IMR-90 (cell line): ENCODE measurements at regions not wholly inside any gene's neighbourhood (a gene's known extent, or its start where the extent isn't known, plus 50 kb on each side); places are given as distances from the start of the nearest gene placed in this dataset.
A peak's percentile ranks its signal among the peaks of the same experiment; 100 is the strongest.

Source experiments
- ATAC-seq: fragments of 200-7000 bp; cut with Tn5 transposase; 2 replicates; pipeline ENCODE4 v1.9.1; 2020; ENCODE audit warnings: low read depth, mild to moderate bottlenecking, moderate library complexity
- BruUV-seq: library from RNA; stranded (reverse); fragments of 400-500 nt; replicated peaks from 2 replicates; lab custom pipeline; 2021; lab: Mats Ljungman, UMichigan
- CTCF ChIA-PET: fragments of 300-600 bp; formaldehyde crosslinking; extraction: SDS; loops from one replicate; lab custom pipeline; 2021; ENCODE audit warnings: antibody characterized with exemption; lab: Yijun Ruan, JAX
- POLR2A ChIA-PET: fragments of 300-600 bp; sonication (Branson Sonifier 250); formaldehyde crosslinking; loops from one replicate; lab custom pipeline; 2022; ENCODE audit warnings: antibody characterized with exemption; ENCODE audit not compliant: unreplicated experiment; lab: Charles Lee
- DNase-seq: peaks from one replicate; pipeline ENCODE4 v3.0.0; 2013
- H2AFZ ChIP-seq: replicated peaks from 2 replicates; pipeline ENCODE3; 2013; ENCODE audit warnings: low read length, mild to moderate bottlenecking; ENCODE audit not compliant: poor library complexity
- H2AK5ac ChIP-seq: 2 replicates; pipeline ENCODE4 v1.6.1; 2013; ENCODE audit warnings: low read depth, low read length, inconsistent platforms
- H2AK9ac ChIP-seq: replicated peaks from 2 replicates; pipeline ENCODE3; 2013; ENCODE audit warnings: mild to moderate bottlenecking, low read depth, low read length, moderate library complexity; ENCODE audit not compliant: poor library complexity
- H2BK120ac ChIP-seq: 2 replicates; pipeline ENCODE4 v1.6.1; 2013; ENCODE audit warnings: low read depth, low read length, inconsistent platforms
- H2BK15ac ChIP-seq: 3 replicates; pipeline ENCODE4 v1.6.1; 2013; ENCODE audit warnings: low read depth, low read length, inconsistent platforms
- H2BK20ac ChIP-seq: 2 replicates; pipeline ENCODE4 v1.6.1; 2013; ENCODE audit warnings: low read depth, mild to moderate bottlenecking, inconsistent platforms, low read length, moderate library complexity
- H2BK5ac ChIP-seq: 2 replicates; pipeline ENCODE4 v1.6.1; 2013; ENCODE audit warnings: mild to moderate bottlenecking, low read depth, low read length, inconsistent platforms; ENCODE audit not compliant: poor library complexity, severe bottlenecking
- H3K14ac ChIP-seq: replicated peaks from 2 replicates; pipeline ENCODE4 v1.6.1; 2013; ENCODE audit warnings: low read depth, low read length, inconsistent platforms
- H3K18ac ChIP-seq: 2 replicates; pipeline ENCODE4 v1.6.1; 2013; ENCODE audit warnings: low read depth, low read length, control low read depth
- H3K23ac ChIP-seq: 2 replicates; pipeline ENCODE4 v1.6.1; 2013; ENCODE audit warnings: low read depth, low read length, inconsistent platforms
- H3K27ac ChIP-seq: 2 replicates; pipeline ENCODE4 v1.5.1; 2013; ENCODE audit warnings: mild to moderate bottlenecking, control low read depth, low read length; ENCODE audit not compliant: insufficient read depth
- H3K27me3 ChIP-seq: 2 replicates; pipeline ENCODE4 v1.6.1; 2013; ENCODE audit warnings: low read length; ENCODE audit not compliant: control insufficient read depth, insufficient read depth
- H3K36me3 ChIP-seq: 2 replicates; pipeline ENCODE4 v1.6.1; 2013; ENCODE audit warnings: low read length, mixed read lengths; ENCODE audit not compliant: control insufficient read depth, insufficient read depth
- H3K4ac ChIP-seq: 2 replicates; pipeline ENCODE4 v1.6.1; 2013; ENCODE audit warnings: low read depth, low read length, inconsistent platforms
- H3K4me1 ChIP-seq: 2 replicates; pipeline ENCODE4 v1.6.1; 2013; ENCODE audit warnings: low read length, mixed read lengths; ENCODE audit not compliant: control insufficient read depth, insufficient read depth
- H3K4me2 ChIP-seq: 2 replicates; pipeline ENCODE4 v1.6.1; 2013; ENCODE audit warnings: low read depth, mild to moderate bottlenecking, control low read depth, low read length, moderate library complexity
- H3K4me3 ChIP-seq: 2 replicates; pipeline ENCODE4 v1.5.1; 2013; ENCODE audit warnings: low read depth, mild to moderate bottlenecking, control low read depth, low read length, moderate library complexity; ENCODE audit not compliant: insufficient read depth
- H3K56ac ChIP-seq: 2 replicates; pipeline ENCODE4 v1.6.1; 2013; ENCODE audit warnings: low read length, inconsistent platforms; ENCODE audit not compliant: insufficient read depth; ENCODE audit errors: extremely low read depth
- H3K79me1 ChIP-seq, 2 experiments: 2 replicates each; pipeline ENCODE4 v1.6.1; 2013; ENCODE audit warnings: low read length in 2 of 2, inconsistent platforms in 1 of 2, low read depth in 1 of 2
- H3K9ac ChIP-seq: 2 replicates; pipeline ENCODE4 v1.6.1; 2013; ENCODE audit warnings: low read depth, low read length, control low read depth
- H3K9me1 ChIP-seq: 2 replicates; pipeline ENCODE4 v1.6.1; 2013; ENCODE audit warnings: low read length, inconsistent platforms; ENCODE audit not compliant: insufficient read depth
- H3K9me3 ChIP-seq: 2 replicates; pipeline ENCODE4 v1.6.1; 2013; ENCODE audit warnings: low read length; ENCODE audit not compliant: control insufficient read depth, insufficient read depth
- H4K20me1 ChIP-seq: 2 replicates; pipeline ENCODE4 v1.6.1; 2013; ENCODE audit warnings: low read length, inconsistent platforms; ENCODE audit not compliant: insufficient read depth
- H4K5ac ChIP-seq: 2 replicates; pipeline ENCODE4 v1.6.1; 2013; ENCODE audit warnings: mild to moderate bottlenecking, low read depth, low read length, control low read depth
- H4K8ac ChIP-seq, 2 experiments: 2 replicates each; pipeline ENCODE4 v1.6.1; 2013; ENCODE audit warnings: low read depth in 2 of 2, low read length in 2 of 2, control low read depth in 1 of 2, inconsistent platforms in 1 of 2
- H4K91ac ChIP-seq: 2 replicates; pipeline ENCODE4 v1.6.1; 2013; ENCODE audit warnings: low read depth, low read length, inconsistent platforms; ENCODE audit not compliant: insufficient read depth
- BHLHE40 ChIP-seq: fragments of 150-350 bp; IDR thresholded peaks from 2 replicates; pipeline ENCODE4 v1.6.1; 2016; ENCODE audit warnings: mild to moderate bottlenecking, low read depth, low read length
- CEBPB ChIP-seq: IDR thresholded peaks from 2 replicates; pipeline ENCODE4 v1.6.1; 2012; ENCODE audit warnings: low read depth, low read length, improper control_type of control experiment
- CHD1 ChIP-seq: IDR thresholded peaks from 2 replicates; pipeline ENCODE4 v1.6.1; 2012; ENCODE audit warnings: low read depth, low read length, improper control_type of control experiment
- ELK1 ChIP-seq: fragments of 150-350 bp; IDR thresholded peaks from 2 replicates; pipeline ENCODE4 v1.6.1; 2016; ENCODE audit warnings: low read depth, mild to moderate bottlenecking, low read length, moderate library complexity, borderline replicate concordance
- FOS ChIP-seq: fragments of 150-350 bp; IDR thresholded peaks from 2 replicates; pipeline ENCODE4 v1.6.1; 2016; ENCODE audit warnings: low read depth, low read length
- MAFK ChIP-seq: IDR thresholded peaks from 2 replicates; pipeline ENCODE4 v1.6.1; 2012; ENCODE audit warnings: low read depth, low read length, improper control_type of control experiment
- MAZ ChIP-seq: IDR thresholded peaks from 2 replicates; pipeline ENCODE4 v1.6.1; 2012; ENCODE audit warnings: low read depth, mild to moderate bottlenecking, low read length, improper control_type of control experiment, moderate library complexity, borderline replicate concordance
- MXI1 ChIP-seq: IDR thresholded peaks from 2 replicates; pipeline ENCODE4 v1.6.1; 2012; ENCODE audit warnings: low read depth, mild to moderate bottlenecking, low read length, moderate library complexity, borderline replicate concordance
- NFE2L2 ChIP-seq: fragments of 150-350 bp; IDR thresholded peaks from 2 replicates; pipeline ENCODE4 v1.6.1; 2016; ENCODE audit warnings: low read depth, mild to moderate bottlenecking, low read length
- POLR2A ChIP-seq: IDR thresholded peaks from 2 replicates; pipeline ENCODE4 v1.6.1; 2012; ENCODE audit warnings: mild to moderate bottlenecking, low read depth, low read length
- RCOR1 ChIP-seq: IDR thresholded peaks from 2 replicates; pipeline ENCODE4 v1.6.1; 2012; ENCODE audit warnings: mild to moderate bottlenecking, low read length, improper control_type of control experiment; ENCODE audit not compliant: insufficient replicate concordance
- RFX5 ChIP-seq: IDR thresholded peaks from 2 replicates; pipeline ENCODE4 v1.8.0; 2012; ENCODE audit warnings: low read depth, mild to moderate bottlenecking, low read length, moderate library complexity
- SMC3 ChIP-seq: fragments of 150-350 bp; IDR thresholded peaks from 2 replicates; pipeline ENCODE4 v1.6.1; 2016; ENCODE audit warnings: low read depth, mild to moderate bottlenecking, antibody characterized with exemption, low read length, moderate library complexity
- WGBS, 2 experiments: methylation state at CpG; one replicate each; pipeline versions ENCODE4 v1.1.5 to v1.1.7; 2013; ENCODE audit warnings: missing lambda C conversion rate in 2 of 2; ENCODE audit not compliant: insufficient read length in 1 of 2; ENCODE audit errors: extremely low coverage in 2 of 2; 5-methylcytosine and 5-hydroxymethylcytosine counted together
- dilution Hi-C: fragments of 300-500 bp; cut with HindIII; formaldehyde crosslinking; loops from one replicate; pipeline ENCODE4 v1.14.3; 2018; ENCODE audit warnings: low sequenced_read_pairs; ENCODE audit not compliant: unreplicated experiment
- in situ Hi-C: fragments of 300-500 bp; cut with MboI; formaldehyde crosslinking; loops from 3 replicates; pipeline ENCODE4 v1.14.3; 2019; ENCODE audit warnings: low sequenced_read_pairs, inconsistent platforms, mixed read lengths
- intact Hi-C: fragments of 100-400 bp; cut with micrococcal nuclease; formaldehyde crosslinking; loops from 2 replicates; pipeline ENCODE4 v1.10.0; 2022
- TF ChIP-seq, protein P1 (sequence below): fragments of 150-350 bp; IDR thresholded peaks from 2 replicates; pipeline ENCODE4 v1.6.1; 2017; ENCODE audit warnings: mild to moderate bottlenecking, antibody characterized with exemption, low read length, low read depth

DNA sequence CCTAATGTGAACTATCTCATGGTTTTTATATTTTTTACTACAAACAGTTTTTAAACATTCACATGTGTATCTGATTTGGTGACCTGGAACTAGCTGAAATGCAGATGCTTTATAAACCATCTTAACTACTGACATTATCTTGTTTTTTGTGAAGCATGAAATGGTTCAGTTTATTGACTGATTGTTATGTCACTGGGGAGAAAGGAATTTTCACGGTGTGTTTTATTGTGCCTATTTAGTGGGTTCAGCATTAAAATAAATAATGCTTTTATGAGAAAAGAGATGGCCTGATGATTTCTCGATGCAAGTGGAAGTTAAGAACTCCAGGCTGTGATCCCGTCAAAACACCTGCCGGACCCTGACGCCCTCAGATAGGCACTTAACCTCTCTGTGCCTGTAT, 79.9 kb upstream of the KIF26B start:
- WGBS, 2 experiments = no CpG with 5 or more reads among the region's 5 CpGs
- H3K4ac ChIP-seq = no peak overlapping the region
- H4K91ac ChIP-seq = no peak overlapping the region
- no peak overlapping the region for H3K4me3 ChIP-seq
- H3K18ac ChIP-seq = no peak overlapping the region; the same call in none of the 2 replicates
- no peak overlapping the region; the same call in 2 of the 3 replicates for H2BK15ac ChIP-seq
- no peak overlapping the region for H2BK5ac ChIP-seq
- H3K27ac ChIP-seq = no peak overlapping the region
- no peak overlapping the region for H3K23ac ChIP-seq
- peak overlapping the region; percentile 60; the same call in 1 of the 2 replicates for H2AK5ac ChIP-seq
- no peak overlapping the region for H3K14ac ChIP-seq
- H2AFZ ChIP-seq = no peak overlapping the region
- no peaks in the 10 kb centered on the region for H3K79me1 ChIP-seq
- dilution Hi-C loops (no loop called here), intact Hi-C loops (loop anchor here (5.0 to 10.0 kb wide), 3 partner anchors 310 to 1372 kb away; no protein-coding TSS in a partner anchor), in situ Hi-C loops (no loop called here)
- no peak overlapping the region for H2AK9ac ChIP-seq
- BruUV-seq = no TSS peak
- ChIA-PET POLR2A (no interaction called here), CTCF (interaction anchor here (0.6 kb wide), 1 partner anchor 32 kb away, joined by 3 read pairs; no protein-coding TSS in a partner anchor)
- DNase-seq (no peak), ATAC-seq (peak; percentile 33)
- no peak overlapping the region for H2BK20ac ChIP-seq
- no peak overlapping the region for H4K5ac ChIP-seq
- H2BK120ac ChIP-seq = no peak overlapping the region
- no peaks in the 10 kb centered on the region; the same call in 1 of the 2 replicates for H3K9me1 ChIP-seq
- peaks cover 3% of the 10 kb centered on the region; the same call in 1 of the 2 replicates for H4K20me1 ChIP-seq
- peaks cover 3% of the 10 kb centered on the region; the same call in 1 of the 2 replicates for H3K4me1 ChIP-seq
- no peaks in the 10 kb centered on the region for H3K36me3 ChIP-seq
- H4K8ac ChIP-seq = no peak overlapping the region
- H3K9me3 ChIP-seq = peaks cover 3% of the 10 kb centered on the region
- H3K27me3 ChIP-seq = no peaks in the 10 kb centered on the region
- no peak overlapping the region for H3K9ac ChIP-seq
- TF ChIP-seq CHD1 (no peak), NFE2L2 (no peak), RFX5 (no peak), MAFK (no peak), BHLHE40 (no peak), SMC3 (no peak), POLR2A (no peak), RCOR1 (no peak), CEBPB (no peak), MXI1 (no peak), FOS (no peak), ELK1 (no peak), MAZ (no peak)
- TF ChIP-seq, protein P1, sequence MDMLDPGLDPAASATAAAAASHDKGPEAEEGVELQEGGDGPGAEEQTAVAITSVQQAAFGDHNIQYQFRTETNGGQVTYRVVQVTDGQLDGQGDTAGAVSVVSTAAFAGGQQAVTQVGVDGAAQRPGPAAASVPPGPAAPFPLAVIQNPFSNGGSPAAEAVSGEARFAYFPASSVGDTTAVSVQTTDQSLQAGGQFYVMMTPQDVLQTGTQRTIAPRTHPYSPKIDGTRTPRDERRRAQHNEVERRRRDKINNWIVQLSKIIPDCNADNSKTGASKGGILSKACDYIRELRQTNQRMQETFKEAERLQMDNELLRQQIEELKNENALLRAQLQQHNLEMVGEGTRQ = no peak
- no peak overlapping the region for H3K56ac ChIP-seq
- no peak overlapping the region for H3K4me2 ChIP-seq
